Hippocampal formation (tissue), 2 donors: ENCODE measurements at regions not wholly inside any gene's neighbourhood (a gene's known extent, or its start where the extent isn't known, plus 50 kb on each side); places are given as distances from the start of the nearest gene placed in this dataset.

Experiments
- DNase-seq, 2 donors: peaks; one replicate each; lab custom pipeline; 2025; lab: John Stamatoyannopoulos, UW

DNA sequence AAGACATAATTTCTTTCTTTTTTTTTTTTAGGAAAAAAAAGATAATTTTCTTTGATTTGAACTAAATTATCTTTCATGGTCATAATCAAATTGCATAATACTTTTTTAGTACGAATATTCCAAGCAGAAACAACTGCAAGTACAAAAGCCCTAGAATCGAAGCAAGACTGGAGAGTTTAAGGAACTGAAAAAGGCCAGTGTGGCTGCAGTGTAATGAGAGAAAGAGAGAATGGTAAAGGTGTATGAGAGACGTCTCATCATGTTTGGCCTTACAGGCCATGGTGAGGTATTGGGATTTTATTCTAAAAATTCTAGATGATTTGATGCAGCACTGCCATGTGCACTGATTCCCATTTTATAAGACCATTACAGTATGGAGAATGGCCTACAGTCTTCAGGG lies 180.9 kb downstream of the SUCNR1 start:
- DNase-seq: no peak

GRCh38 chr3:152056073-152056472 lies 182.6 kb downstream of the SUCNR1 start:
- no peak for DNase-seq

DNA sequence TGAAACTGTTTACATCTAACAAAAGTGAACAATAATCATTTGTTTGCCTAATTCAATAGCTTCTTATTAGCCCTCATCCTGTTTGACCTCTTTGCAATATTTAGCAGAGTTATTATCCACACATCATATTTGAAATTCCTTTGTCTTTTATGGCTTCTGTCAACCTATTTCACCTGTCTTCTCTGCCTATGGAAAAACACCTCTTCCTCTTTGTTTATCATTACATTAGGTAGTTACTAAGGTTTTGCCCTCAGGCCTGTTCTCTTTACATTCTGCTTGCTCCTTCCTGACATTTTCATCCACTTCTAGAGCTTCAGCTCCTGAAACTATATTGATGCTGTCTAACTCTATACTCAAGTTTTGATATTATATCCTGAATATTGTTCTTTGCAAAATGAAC lies 183.0 kb downstream of the SUCNR1 start:
- no peak for DNase-seq

- no peak for DNase-seq
Observed at GRCh38 chr3:152056987-152057386, 183.5 kb downstream of the SUCNR1 start.

GRCh38 chr3:152058856-152059255 lies 185.4 kb downstream of the SUCNR1 start:
- no peak for DNase-seq

DNA sequence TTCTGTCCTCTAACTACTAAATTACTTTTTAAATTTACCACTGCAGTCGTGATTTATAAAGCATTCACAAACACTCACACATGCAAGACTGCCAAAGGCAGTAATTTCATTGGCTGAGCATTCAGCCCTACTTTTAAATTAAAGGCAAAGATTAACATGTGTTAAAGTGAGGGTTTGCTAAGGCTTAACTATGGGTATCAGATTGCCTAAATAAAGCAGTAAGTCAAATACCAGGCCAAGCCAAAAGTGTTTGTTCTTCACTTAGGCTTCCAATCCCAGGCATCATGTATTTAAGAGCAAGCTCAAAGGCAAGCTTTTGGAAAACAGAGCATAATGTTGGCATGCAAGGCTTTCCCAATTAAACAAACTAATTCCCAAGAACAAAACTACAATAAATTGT lies 187.3 kb downstream of the SUCNR1 start:
- no peak for DNase-seq

DNA sequence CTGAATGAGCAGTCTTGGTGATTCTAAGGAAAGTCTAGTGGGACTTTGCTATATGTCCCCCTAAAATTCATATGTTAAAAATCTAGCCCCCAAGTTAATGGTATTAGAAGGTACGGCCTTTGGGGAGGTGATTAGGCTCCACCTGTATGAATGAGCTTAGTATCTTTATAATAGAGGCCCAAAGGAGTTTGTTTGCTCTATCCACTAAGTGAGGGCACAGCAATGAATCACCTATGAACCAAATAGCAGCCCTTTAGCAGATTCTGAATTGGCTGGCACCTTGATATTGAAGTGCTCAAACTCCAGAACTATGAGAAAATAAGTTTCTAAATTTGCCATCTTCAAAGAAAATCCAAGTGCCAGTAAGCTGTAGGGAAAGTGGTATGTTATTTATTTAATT lies 187.9 kb downstream of the SUCNR1 start:
- DNase-seq: no peak

DNA sequence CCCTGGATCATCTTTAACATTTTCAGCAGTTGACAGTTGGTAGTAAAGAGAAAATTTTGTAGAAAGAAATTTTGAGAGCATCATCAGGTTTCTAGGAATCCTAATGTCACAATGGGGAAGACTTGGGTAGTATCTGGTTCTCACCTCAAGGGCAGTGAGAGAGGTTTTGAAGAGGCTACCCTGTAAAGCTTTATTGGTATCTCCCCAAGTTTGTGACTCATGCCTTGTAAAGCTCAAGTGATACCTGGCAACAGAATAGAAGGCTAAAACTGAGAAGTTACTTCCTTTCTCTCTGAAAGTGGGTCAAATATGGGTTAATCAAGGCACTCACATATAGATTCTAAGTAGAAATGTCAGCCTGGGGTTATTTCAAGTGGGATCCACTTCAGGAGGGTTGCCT lies 196.4 kb downstream of the SUCNR1 start:
- no peak for DNase-seq

DNA sequence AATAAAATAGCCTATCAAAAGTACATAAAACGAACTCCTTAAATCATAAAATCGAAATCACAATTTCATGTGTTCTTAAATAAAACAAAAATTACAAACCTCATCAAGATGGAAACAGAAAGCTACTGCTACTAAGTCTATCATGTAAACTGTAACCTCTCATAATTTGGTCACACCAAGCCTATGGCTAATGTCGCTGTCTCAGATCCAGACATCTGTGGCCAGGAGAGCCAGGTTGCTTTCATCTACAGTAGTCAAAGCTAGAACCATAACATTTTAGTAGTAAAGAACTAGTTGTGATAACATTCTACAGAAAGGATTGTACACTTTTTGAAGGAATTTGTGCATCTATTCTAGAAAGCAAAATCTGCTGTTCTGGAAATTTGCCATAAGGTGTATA lies 197.4 kb upstream of the MBNL1 start:
- DNase-seq: no peak

- DNase-seq: no peak
Observed at GRCh38 chr3:152071924-152072323, 196.8 kb upstream of the MBNL1 start.

GRCh38 chr3:152073267-152073666 lies 195.5 kb upstream of the MBNL1 start:
- no peak for DNase-seq

GRCh38 chr3:152076148-152076547 lies 192.6 kb upstream of the MBNL1 start:
- DNase-seq: no peak

- no peak for DNase-seq
Observed at GRCh38 chr3:152079980-152080379, 188.7 kb upstream of the MBNL1 start.

DNA sequence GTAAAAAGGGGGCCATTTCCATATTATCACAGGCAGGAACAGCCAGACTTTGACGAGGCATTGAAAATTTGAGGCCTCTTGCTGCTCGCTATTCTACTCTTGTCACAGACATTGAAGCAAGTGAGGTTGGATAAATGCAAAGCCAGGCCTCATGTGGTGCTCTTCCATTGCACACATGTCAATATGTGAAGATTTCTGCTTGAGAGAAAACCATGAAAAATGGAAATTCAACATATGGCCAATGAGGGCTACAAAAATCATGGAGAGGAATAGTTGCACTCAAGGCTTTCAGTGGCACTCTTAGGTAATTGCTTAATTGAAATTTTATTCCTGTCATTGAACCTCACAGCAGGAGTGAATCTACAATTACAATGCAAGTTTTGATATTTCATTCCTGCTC lies 185.6 kb upstream of the MBNL1 start:
- no peak for DNase-seq

- DNase-seq: no peak
Observed at GRCh38 chr3:152084441-152085158, 184.1 kb upstream of the MBNL1 start.

GRCh38 chr3:152087153-152087552 lies 181.6 kb upstream of the MBNL1 start:
- DNase-seq: no peak

DNA sequence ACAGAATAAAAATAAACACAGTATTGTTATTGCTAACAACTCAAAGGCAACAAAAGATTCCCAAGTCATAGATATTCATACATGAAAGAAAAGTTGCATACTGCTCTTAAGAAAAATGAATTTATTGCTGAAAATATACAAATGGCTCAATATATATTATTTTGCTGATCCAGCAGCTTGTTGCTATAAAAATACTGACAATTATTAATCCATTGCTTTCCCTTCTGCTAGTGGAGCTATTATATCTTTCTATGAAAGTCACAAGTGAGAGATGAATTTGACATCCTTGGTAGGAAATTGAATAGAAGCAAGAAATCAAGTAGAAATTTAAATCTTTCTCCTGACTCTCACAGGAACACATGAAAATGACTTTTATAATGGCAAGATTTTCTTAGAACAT lies 179.2 kb upstream of the MBNL1 start:
- no peak for DNase-seq

- DNase-seq: no peak
Observed at GRCh38 chr3:152091725-152092124, 177.0 kb upstream of the MBNL1 start.

- no peak for DNase-seq
Observed at GRCh38 chr3:152093901-152094300, 174.8 kb upstream of the MBNL1 start.

- DNase-seq: no peak
Observed at GRCh38 chr3:152094406-152094805, 174.3 kb upstream of the MBNL1 start.

GRCh38 chr3:152095472-152095871 lies 173.3 kb upstream of the MBNL1 start:
- DNase-seq: no peak

GRCh38 chr3:152096280-152096906 lies 172.3 kb upstream of the MBNL1 start:
- no peak for DNase-seq

DNA sequence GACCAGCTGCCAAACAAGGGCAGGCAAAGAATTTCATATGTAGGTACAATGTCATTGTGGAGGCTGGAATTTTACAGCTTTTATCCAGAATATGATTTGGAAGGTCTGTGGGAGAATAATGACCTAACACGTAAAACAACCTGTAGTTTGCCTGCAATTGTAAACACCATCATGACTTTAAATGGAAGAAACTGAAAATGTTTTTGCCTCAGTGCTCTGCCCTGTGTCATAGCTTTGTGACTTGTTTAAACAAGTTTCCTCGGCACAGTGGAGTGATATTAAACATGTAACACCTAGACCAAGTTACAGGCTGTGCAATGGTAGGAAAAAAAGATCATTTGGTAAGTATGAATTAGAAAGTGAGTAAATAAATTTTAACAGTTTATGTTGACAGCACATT lies 171.6 kb upstream of the MBNL1 start:
- no peak for DNase-seq

DNA sequence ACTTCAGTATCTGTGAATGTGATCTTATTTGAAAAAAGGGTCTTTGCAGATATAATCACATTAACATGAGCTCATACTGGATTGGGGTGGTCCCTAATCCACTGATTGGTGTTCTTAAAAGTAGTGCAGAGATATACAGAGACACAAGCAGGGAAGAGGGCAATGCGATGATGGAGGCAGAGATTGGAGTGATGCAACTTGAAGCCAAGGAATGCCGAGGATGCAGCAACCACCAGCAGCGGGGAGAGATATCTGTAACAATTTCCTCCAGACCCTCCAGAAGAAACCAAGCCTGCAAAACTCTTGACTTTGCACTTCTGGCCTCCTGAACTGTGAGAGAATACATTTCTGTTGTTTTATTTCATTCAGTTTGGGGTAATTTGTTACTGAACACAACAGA lies 171.0 kb upstream of the MBNL1 start:
- no peak for DNase-seq
